Endothelial cell of umbilical vein (primary cell): ENCODE measurements at regions not wholly inside any gene's neighbourhood (a gene's known extent, or its start where the extent isn't known, plus 50 kb on each side); places are given as distances from the start of the nearest gene placed in this dataset.

Source experiments
- BruUV-seq: library from RNA; stranded (reverse); fragments of 400-500 nt; replicated peaks from 2 replicates; lab custom pipeline; 2021; lab: Mats Ljungman, UMichigan
- CTCF ChIA-PET: fragments of 300-600, 350-600 bp; sonication (Branson Sonifier 250); formaldehyde crosslinking; loops from one replicate; lab custom pipeline; 2021; ENCODE audit warnings: antibody characterized with exemption, inconsistent platforms; lab: Charles Lee
- POLR2A ChIA-PET: fragments of 300-600, 350-600 bp; sonication (Branson Sonifier 250); formaldehyde crosslinking; loops from one replicate; lab custom pipeline; 2021; ENCODE audit warnings: antibody characterized with exemption, inconsistent platforms; lab: Charles Lee
- DNase-seq: peaks from one replicate; pipeline ENCODE4 v3.0.0-alpha.2; 2011; ENCODE audit warnings: low read depth, low spot score
- FAIRE-seq: peaks from 2 replicates; lab custom pipeline; 2011; peaks lifted over from hg19 to GRCh38; lab: Jason Lieb, UNC
- H2AFZ ChIP-seq: 2 replicates; pipeline ENCODE4 v1.6.0; 2012; ENCODE audit warnings: low read depth, low read length, control low read depth, inconsistent platforms
- H3K27ac ChIP-seq: 2 replicates; pipeline ENCODE4 v1.5.1; 2011; ENCODE audit warnings: low read depth, mild to moderate bottlenecking, control low read depth, low read length, moderate library complexity; ENCODE audit not compliant: insufficient read depth
- H3K27me3 ChIP-seq, 2 experiments: 2 replicates each; pipeline versions ENCODE4 v1.6.0 to v1.6.1; 2011; ENCODE audit warnings: low read length in 2 of 2, mixed read lengths in 1 of 2; ENCODE audit not compliant: control insufficient read depth in 2 of 2, insufficient read depth in 2 of 2
- H3K36me3 ChIP-seq, 2 experiments: 2 replicates in 1 of 2; 3 replicates in 1 of 2; pipeline ENCODE4 v1.5.1; 2011; ENCODE audit warnings: low read length in 2 of 2, mild to moderate bottlenecking in 1 of 2, moderate library complexity in 1 of 2; ENCODE audit not compliant: control insufficient read depth in 2 of 2, insufficient read depth in 2 of 2; ENCODE audit errors: extremely low read depth in 1 of 2
- H3K4me1 ChIP-seq: 3 replicates; pipeline ENCODE4 v1.5.1; 2011; ENCODE audit warnings: mild to moderate bottlenecking, low read length; ENCODE audit not compliant: control insufficient read depth, insufficient read depth; ENCODE audit errors: extremely low read depth
- H3K4me2 ChIP-seq: 2 replicates; pipeline ENCODE4 v1.6.1; 2011; ENCODE audit warnings: low read length, control low read depth, mixed read lengths; ENCODE audit not compliant: insufficient read depth
- H3K4me3 ChIP-seq, 3 experiments: fragments of 200-600 bp in 1 of 3; sonication (generic), shearing (Covaris generic) in 1 of 3; replicated peaks in 1 of 3; 2 replicates each; pipeline ENCODE4 v1.5.1; 2011 to 2016; ENCODE audit warnings: control low read depth in 3 of 3, low read length in 3 of 3, mild to moderate bottlenecking in 2 of 3, inconsistent platforms in 1 of 3, low read depth in 1 of 3, moderate library complexity in 1 of 3; ENCODE audit not compliant: insufficient read depth in 1 of 3
- H3K79me2 ChIP-seq: 2 replicates; pipeline ENCODE4 v1.6.0; 2012; ENCODE audit warnings: low read length, inconsistent platforms; ENCODE audit not compliant: control insufficient read depth, insufficient read depth
- H3K9ac ChIP-seq: replicated peaks from 2 replicates; pipeline ENCODE3; 2011; ENCODE audit warnings: low read length, control low read depth; ENCODE audit not compliant: insufficient read depth; ENCODE audit errors: extremely low read depth
- H3K9me1 ChIP-seq: replicated peaks from 3 replicates; pipeline ENCODE4 v1.6.0; 2011; ENCODE audit warnings: mild to moderate bottlenecking, low read length; ENCODE audit not compliant: control insufficient read depth, insufficient read depth; ENCODE audit errors: extremely low read depth
- H3K9me3 ChIP-seq: replicated peaks from 2 replicates; pipeline ENCODE4 v1.5.1; 2012; ENCODE audit warnings: low read length, inconsistent platforms; ENCODE audit not compliant: control insufficient read depth, insufficient read depth
- H4K20me1 ChIP-seq: replicated peaks from 2 replicates; pipeline ENCODE3; 2011; ENCODE audit warnings: mild to moderate bottlenecking, low read length; ENCODE audit not compliant: control insufficient read depth, insufficient read depth; ENCODE audit errors: extremely low read depth
- CTCF ChIP-seq, 2 donors: IDR thresholded peaks; 1 replicate in 1 of 2; 2 replicates in 1 of 2; pipeline ENCODE4 v1.5.1; 2011; ENCODE audit warnings: low read length in 2 of 2, mild to moderate bottlenecking in 2 of 2, moderate library complexity in 2 of 2, control low read depth in 1 of 2, inconsistent platforms in 1 of 2, low read depth in 1 of 2; ENCODE audit not compliant: insufficient read depth in 1 of 2; ENCODE audit errors: extremely low read depth in 1 of 2
- EZH2 ChIP-seq: IDR thresholded peaks from 2 replicates; pipeline ENCODE4 v1.6.1; 2012; ENCODE audit warnings: borderline replicate concordance, low read depth, mild to moderate bottlenecking, moderate library complexity, low read length, inconsistent platforms; ENCODE audit not compliant: severe bottlenecking
- FOS ChIP-seq: IDR thresholded peaks from 2 replicates; pipeline ENCODE4 v1.6.1; 2011; ENCODE audit warnings: mild to moderate bottlenecking, low read length, moderate library complexity, borderline replicate concordance; ENCODE audit not compliant: insufficient read depth
- GATA2 ChIP-seq: IDR thresholded peaks from 2 replicates; pipeline ENCODE4 v1.7.0; 2011; ENCODE audit warnings: low read depth, mild to moderate bottlenecking, moderate library complexity, mixed read lengths, low read length; ENCODE audit not compliant: insufficient read length, insufficient read depth
- JUN ChIP-seq: IDR thresholded peaks from 2 replicates; pipeline ENCODE4 v1.6.1; 2011; ENCODE audit warnings: borderline replicate concordance, low read depth; ENCODE audit not compliant: insufficient read length, insufficient read depth
- MYC ChIP-seq: IDR thresholded peaks from one replicate; pipeline ENCODE4 v1.6.1; 2011; ENCODE audit warnings: mild to moderate bottlenecking, low read depth, low read length
- POLR2A ChIP-seq: IDR thresholded peaks from 2 replicates; pipeline ENCODE4 v1.6.1; 2012; ENCODE audit warnings: low read depth, mild to moderate bottlenecking, control low read depth, low read length
- POLR2AphosphoS5 ChIP-seq: IDR thresholded peaks from 2 replicates; pipeline ENCODE4 v1.6.1; 2012; ENCODE audit warnings: low read depth, mild to moderate bottlenecking, control low read depth, low read length, moderate library complexity; ENCODE audit not compliant: insufficient read depth
- dilution Hi-C: fragments of 300-500 bp; cut with MboI; formaldehyde crosslinking; loops from one replicate; pipeline ENCODE4 v1.15.0; 2019; ENCODE audit warnings: low sequenced_read_pairs; ENCODE audit not compliant: extremely low pct_ligation_motif_present
- intact Hi-C: fragments of 100-400 bp; cut with micrococcal nuclease; formaldehyde crosslinking; loops from one replicate; pipeline ENCODE4 v1.10.0; 2022
- TF ChIP-seq, protein P1 (sequence below): IDR thresholded peaks from 2 replicates; pipeline ENCODE4 v1.6.1; 2011; ENCODE audit not compliant: insufficient read depth, insufficient read length

- Histone ChIP-seq H2AFZ (no peak overlapping the region), H3K4me1 (no peaks in the 10 kb centered on the region)
These were observed 404.6 kb upstream of the C2CD4B start for GRCh38 chr15:62569460-62570404.

More at GRCh38 chr15:62569460-62570404, 404.6 kb upstream of the C2CD4B start:
- H3K9me3 ChIP-seq: no peaks in the 10 kb centered on the region
- no peaks in the 10 kb centered on the region for H4K20me1 ChIP-seq
- H3K9me1 ChIP-seq: no peaks in the 10 kb centered on the region
- POLR2A ChIA-PET: interaction anchor here (0.6 kb wide), 1 partner anchor 1254 kb away, joined by 3 read pairs; no protein-coding TSS in a partner anchor
- CTCF ChIA-PET: no interaction called here
- FAIRE-seq: no peak
- DNase-seq: no peak
- no peak overlapping the region for H3K4me3 ChIP-seq
- dilution Hi-C loops (no loop called here), intact Hi-C loops (no loop called here)
- H3K79me2 ChIP-seq: no peaks in the 10 kb centered on the region
- no peaks in the 10 kb centered on the region for H3K27me3 ChIP-seq
- TF ChIP-seq FOS (no peak), MYC (no peak), GATA2 (no peak), POLR2AphosphoS5 (no peak), POLR2A (no peak), JUN (no peak), CTCF (IDR thresholded peaks at IDR 0.05; ENCODE audit: extremely low read depth in 1 of 2, insufficient read depth in 1 of 2, low read depth in 1 of 2, low read length in 2 of 2) (no peak), EZH2 (no peak)
- TF ChIP-seq, protein P1, sequence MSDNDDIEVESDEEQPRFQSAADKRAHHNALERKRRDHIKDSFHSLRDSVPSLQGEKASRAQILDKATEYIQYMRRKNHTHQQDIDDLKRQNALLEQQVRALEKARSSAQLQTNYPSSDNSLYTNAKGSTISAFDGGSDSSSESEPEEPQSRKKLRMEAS: no peak
- BruUV-seq: no TSS peak
- no peak overlapping the region for H3K9ac ChIP-seq
- no peak overlapping the region for H3K4me2 ChIP-seq
- no peaks in the 10 kb centered on the region for H3K36me3 ChIP-seq
- H3K27ac ChIP-seq: no peak overlapping the region
